ENCODE measurements at regions not wholly inside any gene's neighbourhood (a gene's known extent, or its start where the extent isn't known, plus 50 kb on each side); places are given as distances from the start of the nearest gene placed in this dataset.

GRCh38 chr5:97266576-97266975 is 83.5 kb upstream of the RIOK2 start:
- no peak overlapping the region for H3K27ac ChIP-seq

GRCh38 chr5:97267767-97268166 is 84.7 kb upstream of the RIOK2 start:
- no peak for ATAC-seq (ENCODE audit: insufficient number of reproducible peaks, low FRiP score, low read depth)
- no peak overlapping the region for H3K4me3 ChIP-seq
- no peaks in the 10 kb centered on the region for H3K27me3 ChIP-seq (replicated peaks; ENCODE audit: insufficient read depth)
- peaks cover 0 to 4% of the 10 kb centered on the region in 2 donors for H3K4me1 ChIP-seq (ENCODE audit: control insufficient read depth in 1 of 2, low read depth in 2 of 2)
- no peak for TF ChIP-seq CTCF (IDR thresholded peaks at IDR 0.05)
- H3K9me3 ChIP-seq, result peaks cover 8% of the 10 kb centered on the region
- H3K36me3 ChIP-seq, result no peaks in the 10 kb centered on the region
- DNase-seq (ENCODE audit: low spot score), result no peak
- no peak overlapping the region for H3K27ac ChIP-seq

More at GRCh38 chr5:97266576-97266975, 83.5 kb upstream of the RIOK2 start:
- H3K4me1 ChIP-seq (ENCODE audit: control insufficient read depth in 1 of 2, low read depth in 2 of 2), result peaks cover 0 to 4% of the 10 kb centered on the region in 2 donors
- ATAC-seq (ENCODE audit: insufficient number of reproducible peaks, low FRiP score, low read depth), result no peak
- H3K4me3 ChIP-seq, result no peak overlapping the region
- no peaks in the 10 kb centered on the region for H3K9me3 ChIP-seq
- TF ChIP-seq CTCF (IDR thresholded peaks at IDR 0.05), result no peak
- H3K27me3 ChIP-seq (replicated peaks; ENCODE audit: insufficient read depth), result no peaks in the 10 kb centered on the region
- no peak for DNase-seq (ENCODE audit: low spot score)
- H3K36me3 ChIP-seq, result no peaks in the 10 kb centered on the region

- DNase-seq (ENCODE audit: low spot score) (no peak), ATAC-seq (ENCODE audit: insufficient number of reproducible peaks, low FRiP score, low read depth) (no peak)
- no peaks in the 10 kb centered on the region for H3K27me3 ChIP-seq (replicated peaks; ENCODE audit: insufficient read depth)
- peaks cover 8% of the 10 kb centered on the region for H3K9me3 ChIP-seq
- H3K36me3 ChIP-seq, result no peaks in the 10 kb centered on the region
- no peak for TF ChIP-seq CTCF (IDR thresholded peaks at IDR 0.05)
- H3K27ac ChIP-seq, result no peak overlapping the region
- H3K4me1 ChIP-seq (ENCODE audit: control insufficient read depth in 1 of 2, low read depth in 2 of 2), result no peaks in the 10 kb centered on the region
- no peak overlapping the region for H3K4me3 ChIP-seq
Measured at GRCh38 chr5:97276474-97277120, 93.5 kb upstream of the RIOK2 start.

- no peaks in the 10 kb centered on the region for H3K27me3 ChIP-seq (replicated peaks; ENCODE audit: insufficient read depth)
- peaks cover 5% of the 10 kb centered on the region for H3K9me3 ChIP-seq
- no peak for TF ChIP-seq CTCF (IDR thresholded peaks at IDR 0.05)
- no peak for ATAC-seq (ENCODE audit: insufficient number of reproducible peaks, low FRiP score, low read depth)
- H3K27ac ChIP-seq, result no peak overlapping the region
- no peak overlapping the region for H3K4me3 ChIP-seq
- H3K4me1 ChIP-seq (ENCODE audit: control insufficient read depth in 1 of 2, low read depth in 2 of 2), result no peaks in the 10 kb centered on the region
- no peaks in the 10 kb centered on the region for H3K36me3 ChIP-seq
- no peak for DNase-seq (ENCODE audit: low spot score)
Measured at GRCh38 chr5:97281257-97281656, 98.2 kb upstream of the RIOK2 start.

- Histone ChIP-seq H3K27me3 (replicated peaks; ENCODE audit: insufficient read depth) (no peaks in the 10 kb centered on the region), H3K27ac (no peak overlapping the region), H3K9me3 (no peaks in the 10 kb centered on the region), H3K36me3 (no peaks in the 10 kb centered on the region), H3K4me1 (ENCODE audit: control insufficient read depth in 1 of 2, low read depth in 2 of 2) (no peaks in the 10 kb centered on the region), H3K4me3 (no peak overlapping the region)
- ATAC-seq (ENCODE audit: insufficient number of reproducible peaks, low FRiP score, low read depth) (no peak), DNase-seq (ENCODE audit: low spot score) (no peak)
- TF ChIP-seq CTCF (IDR thresholded peaks at IDR 0.05), result peak; percentile 18
Measured at GRCh38 chr5:97297063-97297703, 114.1 kb upstream of the RIOK2 start.

Measured in thoracic aorta (tissue), 2 donors.